ENCODE measurements at regions not wholly inside any gene's neighbourhood (a gene's known extent, or its start where the extent isn't known, plus 50 kb on each side); places are given as distances from the start of the nearest gene placed in this dataset.

- Histone ChIP-seq H3K9ac (ENCODE audit: low read depth, low read length, poor library complexity, severe bottlenecking) (no peak overlapping the region), H3K4me3 (ENCODE audit: low read length, poor library complexity, severe bottlenecking) (no peak overlapping the region), H3K36me3 (ENCODE audit: insufficient read depth, low read length) (no peaks in the 10 kb centered on the region), H3K9me2 (replicated peaks; ENCODE audit: low read depth, low read length) (no peaks in the 10 kb centered on the region), H3F3A (ENCODE audit: low read depth) (no peaks in the 10 kb centered on the region), H2AFZ (ENCODE audit: low read length) (no peak overlapping the region), H3K27me3 (ENCODE audit: insufficient read depth, low read length, poor library complexity, severe bottlenecking) (no peaks in the 10 kb centered on the region), H3K9me3 (ENCODE audit: insufficient read depth, low read depth, low read length) (no peaks in the 10 kb centered on the region), H3K79me2 (ENCODE audit: insufficient read depth, low read length) (no peaks in the 10 kb centered on the region), H3K4me1 (ENCODE audit: insufficient read depth, low read length, poor library complexity, severe bottlenecking) (no peaks in the 10 kb centered on the region), H4K20me1 (ENCODE audit: insufficient read depth, low read length, poor library complexity, severe bottlenecking) (no peaks in the 10 kb centered on the region), H3K4me2 (ENCODE audit: low read depth, low read length, poor library complexity, severe bottlenecking) (no peak overlapping the region)
- TF ChIP-seq, protein P1, sequence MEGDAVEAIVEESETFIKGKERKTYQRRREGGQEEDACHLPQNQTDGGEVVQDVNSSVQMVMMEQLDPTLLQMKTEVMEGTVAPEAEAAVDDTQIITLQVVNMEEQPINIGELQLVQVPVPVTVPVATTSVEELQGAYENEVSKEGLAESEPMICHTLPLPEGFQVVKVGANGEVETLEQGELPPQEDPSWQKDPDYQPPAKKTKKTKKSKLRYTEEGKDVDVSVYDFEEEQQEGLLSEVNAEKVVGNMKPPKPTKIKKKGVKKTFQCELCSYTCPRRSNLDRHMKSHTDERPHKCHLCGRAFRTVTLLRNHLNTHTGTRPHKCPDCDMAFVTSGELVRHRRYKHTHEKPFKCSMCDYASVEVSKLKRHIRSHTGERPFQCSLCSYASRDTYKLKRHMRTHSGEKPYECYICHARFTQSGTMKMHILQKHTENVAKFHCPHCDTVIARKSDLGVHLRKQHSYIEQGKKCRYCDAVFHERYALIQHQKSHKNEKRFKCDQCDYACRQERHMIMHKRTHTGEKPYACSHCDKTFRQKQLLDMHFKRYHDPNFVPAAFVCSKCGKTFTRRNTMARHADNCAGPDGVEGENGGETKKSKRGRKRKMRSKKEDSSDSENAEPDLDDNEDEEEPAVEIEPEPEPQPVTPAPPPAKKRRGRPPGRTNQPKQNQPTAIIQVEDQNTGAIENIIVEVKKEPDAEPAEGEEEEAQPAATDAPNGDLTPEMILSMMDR (conservative IDR thresholded peaks at IDR 0.05; ENCODE audit: low read length): no peak
- no peak for TF ChIP-seq EZH2phosphoT487 (IDR thresholded peaks at IDR 0.05; ENCODE audit: borderline replicate concordance)
These were observed 185.8 kb downstream of the VAPA start for GRCh38 chr18:10099539-10100140.

GRCh38 chr18:10100196-10100595, 186.4 kb downstream of the VAPA start:
- H2AFZ ChIP-seq (ENCODE audit: low read length): no peak overlapping the region
- no peaks in the 10 kb centered on the region for H3K79me2 ChIP-seq (ENCODE audit: insufficient read depth, low read length)

DNA sequence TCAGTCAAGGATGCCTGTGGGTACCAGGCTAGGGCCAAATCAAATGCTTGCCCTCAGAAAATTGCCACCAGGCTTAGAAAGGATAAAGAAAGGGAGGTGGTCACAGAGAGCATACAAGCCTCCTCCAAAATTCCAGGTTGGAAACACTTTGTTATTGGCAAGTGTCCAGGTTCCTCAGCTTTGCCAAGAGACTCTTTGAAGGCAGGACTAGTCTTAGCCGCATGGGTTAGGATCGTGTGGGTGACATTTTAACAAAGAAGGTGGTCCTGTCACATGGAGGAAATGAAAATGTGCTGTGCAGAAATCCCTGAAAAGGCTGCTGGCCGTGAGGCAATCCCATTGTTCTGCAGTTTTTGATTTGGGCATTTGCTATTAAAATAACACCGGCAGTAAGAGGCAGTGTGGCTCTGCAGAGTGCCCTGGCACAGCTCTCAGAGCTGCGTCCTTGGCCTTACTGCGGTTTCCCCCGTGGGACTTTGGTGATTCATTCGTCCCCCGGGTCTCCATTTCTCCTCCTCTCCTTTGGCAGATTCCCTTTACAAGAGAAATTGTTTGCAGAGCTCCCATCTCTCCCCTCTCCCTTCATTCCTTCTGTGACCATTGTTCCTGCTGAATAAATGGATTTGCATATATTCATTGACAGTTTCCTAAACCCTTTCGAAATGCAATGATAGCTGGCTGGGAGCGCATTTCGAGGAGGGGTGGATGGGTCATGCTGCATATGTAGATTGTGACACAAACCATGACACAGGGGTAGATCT, 187.3 kb downstream of the VAPA start:
- no peak overlapping the region for H3K4me2 ChIP-seq (ENCODE audit: low read depth, low read length, poor library complexity, severe bottlenecking)
- no peak overlapping the region for H3K9ac ChIP-seq (ENCODE audit: low read depth, low read length, poor library complexity, severe bottlenecking)
- H3K4me1 ChIP-seq (ENCODE audit: insufficient read depth, low read length, poor library complexity, severe bottlenecking): no peaks in the 10 kb centered on the region
- no peaks in the 10 kb centered on the region for H3K9me2 ChIP-seq (replicated peaks; ENCODE audit: low read depth, low read length)
- no peak overlapping the region for H2AFZ ChIP-seq (ENCODE audit: low read length)
- H3K27me3 ChIP-seq (ENCODE audit: insufficient read depth, low read length, poor library complexity, severe bottlenecking): no peaks in the 10 kb centered on the region
- no peaks in the 10 kb centered on the region for H3K79me2 ChIP-seq (ENCODE audit: insufficient read depth, low read length)
- no peaks in the 10 kb centered on the region for H3F3A ChIP-seq (ENCODE audit: low read depth)
- H3K9me3 ChIP-seq (ENCODE audit: insufficient read depth, low read depth, low read length): no peaks in the 10 kb centered on the region
- TF ChIP-seq, protein P1 (conservative IDR thresholded peaks at IDR 0.05; ENCODE audit: low read length): no peak
- no peak for TF ChIP-seq EZH2phosphoT487 (IDR thresholded peaks at IDR 0.05; ENCODE audit: borderline replicate concordance)
- H3K36me3 ChIP-seq (ENCODE audit: insufficient read depth, low read length): no peaks in the 10 kb centered on the region
- no peak overlapping the region for H3K4me3 ChIP-seq (ENCODE audit: low read length, poor library complexity, severe bottlenecking)
- no peaks in the 10 kb centered on the region for H4K20me1 ChIP-seq (ENCODE audit: insufficient read depth, low read length, poor library complexity, severe bottlenecking)

More at GRCh38 chr18:10100196-10100595, 186.4 kb downstream of the VAPA start:
- no peak overlapping the region for H3K4me2 ChIP-seq (ENCODE audit: low read depth, low read length, poor library complexity, severe bottlenecking)
- H3K4me1 ChIP-seq (ENCODE audit: insufficient read depth, low read length, poor library complexity, severe bottlenecking): no peaks in the 10 kb centered on the region
- no peaks in the 10 kb centered on the region for H3K9me2 ChIP-seq (replicated peaks; ENCODE audit: low read depth, low read length)
- TF ChIP-seq EZH2phosphoT487 (IDR thresholded peaks at IDR 0.05; ENCODE audit: borderline replicate concordance): no peak
- TF ChIP-seq, protein P1 (conservative IDR thresholded peaks at IDR 0.05; ENCODE audit: low read length): no peak
- H3K9me3 ChIP-seq (ENCODE audit: insufficient read depth, low read depth, low read length): no peaks in the 10 kb centered on the region
- no peaks in the 10 kb centered on the region for H3F3A ChIP-seq (ENCODE audit: low read depth)
- no peak overlapping the region for H3K4me3 ChIP-seq (ENCODE audit: low read length, poor library complexity, severe bottlenecking)
- no peaks in the 10 kb centered on the region for H3K36me3 ChIP-seq (ENCODE audit: insufficient read depth, low read length)
- no peaks in the 10 kb centered on the region for H3K27me3 ChIP-seq (ENCODE audit: insufficient read depth, low read length, poor library complexity, severe bottlenecking)
- no peak overlapping the region for H3K9ac ChIP-seq (ENCODE audit: low read depth, low read length, poor library complexity, severe bottlenecking)
- no peaks in the 10 kb centered on the region for H4K20me1 ChIP-seq (ENCODE audit: insufficient read depth, low read length, poor library complexity, severe bottlenecking)
